ENCODE measurements at regions not wholly inside any gene's neighbourhood (a gene's known extent, or its start where the extent isn't known, plus 50 kb on each side); places are given as distances from the start of the nearest gene placed in this dataset.

DNA sequence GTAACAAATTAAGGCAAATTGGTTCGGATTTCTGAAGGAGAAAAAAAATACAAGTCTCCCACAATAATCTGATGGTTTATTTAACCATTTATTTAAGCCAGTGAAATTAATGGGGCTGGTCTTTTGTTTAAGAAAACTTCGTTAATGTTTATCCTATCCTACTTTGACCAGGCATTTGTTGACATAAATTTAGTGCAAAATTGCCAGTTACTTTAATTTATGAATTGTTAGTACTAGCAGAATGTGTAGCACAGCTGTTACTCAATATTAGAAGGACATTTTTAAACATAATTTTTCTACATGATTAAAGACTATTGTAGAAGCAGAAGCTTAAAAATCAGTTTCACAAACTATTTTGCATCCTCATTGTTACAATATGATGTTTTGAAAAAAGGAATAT, 687.6 kb upstream of the PTBP2 start:
- Mint-ChIP-seq H3K4me3 (no peak overlapping the region), H3K4me1 (no peaks in the 10 kb centered on the region), H3K27ac (no peak overlapping the region), H3K27me3 (no peaks in the 10 kb centered on the region), H3K9me3 (peaks cover 0 to 15% of the 10 kb centered on the region in 2 donors)
- DNase-seq (no peak), ATAC-seq (no peak)

DNA sequence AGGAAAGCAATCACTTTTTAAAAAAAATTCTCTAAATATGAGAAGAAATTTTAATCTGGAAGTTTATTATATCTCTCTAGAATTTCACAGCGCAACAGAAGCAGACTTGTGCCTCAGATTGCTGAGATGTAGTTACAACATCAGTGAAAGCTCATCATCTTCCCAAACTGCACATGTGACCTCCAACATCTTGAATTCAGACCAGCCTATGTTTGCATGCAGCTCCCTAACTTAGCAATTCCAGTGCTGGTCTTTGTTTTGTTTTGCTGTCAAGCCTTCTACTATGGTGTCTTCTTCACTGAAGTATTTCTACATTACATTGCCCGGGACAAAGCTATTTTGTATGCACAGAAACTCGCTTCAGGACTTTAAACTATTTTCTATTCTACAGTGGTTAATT, 684.8 kb upstream of the PTBP2 start:
- peaks cover 0 to 12% of the 10 kb centered on the region in 2 donors for H3K9me3 Mint-ChIP-seq
- DNase-seq = no peak
- H3K4me1 Mint-ChIP-seq = no peaks in the 10 kb centered on the region
- no peak overlapping the region for H3K4me3 Mint-ChIP-seq
- H3K27me3 Mint-ChIP-seq = no peaks in the 10 kb centered on the region
- H3K27ac Mint-ChIP-seq = no peak overlapping the region
- no peak for ATAC-seq

DNA sequence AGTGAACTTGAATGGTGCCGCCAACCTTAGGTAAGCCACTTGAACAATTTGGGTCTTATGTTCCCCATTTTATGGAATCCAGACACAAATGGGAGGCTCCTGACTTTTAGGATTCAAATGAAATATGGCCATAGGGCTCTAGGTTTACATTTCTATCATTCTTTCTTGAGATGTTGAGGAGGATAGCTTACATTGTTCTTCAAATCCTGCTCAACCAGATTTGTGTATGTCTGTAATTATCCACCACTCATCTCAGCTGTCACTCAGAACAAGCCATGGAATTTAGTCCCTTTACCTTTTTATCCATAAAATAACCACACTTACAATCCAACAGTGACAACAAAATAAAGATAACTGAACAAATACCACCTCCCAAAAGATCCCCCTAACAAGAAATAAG, 682.9 kb upstream of the PTBP2 start:
- Mint-ChIP-seq H3K9me3 (peaks cover 0 to 5% of the 10 kb centered on the region in 2 donors), H3K27ac (no peak overlapping the region), H3K4me1 (no peaks in the 10 kb centered on the region), H3K4me3 (no peak overlapping the region), H3K27me3 (no peaks in the 10 kb centered on the region)
- ATAC-seq (no peak), DNase-seq (no peak)

DNA sequence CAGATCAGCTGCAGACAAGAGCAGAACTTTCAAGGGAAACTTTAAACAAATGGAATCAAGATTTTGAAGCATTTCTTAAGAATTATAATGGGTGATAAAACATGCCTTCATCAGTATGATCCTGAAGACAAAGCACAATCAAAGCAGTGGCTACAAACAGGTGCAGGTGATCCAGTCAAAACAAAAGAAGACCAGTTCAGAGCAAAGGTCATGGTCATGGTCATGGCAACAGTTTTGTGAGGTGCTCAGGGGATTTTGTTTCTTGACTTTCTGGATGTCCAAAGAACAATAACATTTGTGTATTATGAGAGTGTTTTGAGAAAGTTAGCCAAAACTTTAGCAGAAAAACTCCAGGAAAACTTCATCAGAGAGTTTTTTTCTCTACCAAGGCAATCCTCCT, 681.7 kb upstream of the PTBP2 start:
- H3K27me3 Mint-ChIP-seq = no peaks in the 10 kb centered on the region
- DNase-seq (no peak), ATAC-seq (no peak)
- H3K4me1 Mint-ChIP-seq = no peaks in the 10 kb centered on the region
- peaks cover 0 to 5% of the 10 kb centered on the region in 2 donors for H3K9me3 Mint-ChIP-seq
- no peak overlapping the region for H3K4me3 Mint-ChIP-seq
- H3K27ac Mint-ChIP-seq = no peak overlapping the region

DNA sequence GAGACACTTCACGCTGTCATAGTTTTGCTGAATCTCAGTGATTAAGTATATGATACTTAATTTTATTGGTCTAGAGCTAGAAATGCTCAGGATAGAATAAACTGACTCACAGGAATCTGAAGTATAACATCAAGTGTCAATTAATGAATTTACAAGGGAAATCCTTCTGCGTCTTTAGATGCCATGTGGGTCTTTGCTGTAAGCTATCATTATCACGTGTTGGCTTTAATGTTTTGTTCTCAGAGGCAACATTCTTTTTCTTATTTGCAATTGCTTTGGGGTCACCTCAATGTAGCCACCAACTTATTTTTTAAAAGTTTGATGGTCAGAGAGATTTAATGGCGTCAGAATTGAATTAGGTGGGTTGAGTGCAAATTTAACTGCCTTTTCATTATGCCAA, 680.1 kb upstream of the PTBP2 start:
- no peak for DNase-seq
- no peak for ATAC-seq
- H3K9me3 Mint-ChIP-seq = peaks cover 0 to 5% of the 10 kb centered on the region in 2 donors
- no peak overlapping the region for H3K27ac Mint-ChIP-seq
- H3K4me1 Mint-ChIP-seq = no peaks in the 10 kb centered on the region
- H3K27me3 Mint-ChIP-seq = no peaks in the 10 kb centered on the region
- no peak overlapping the region for H3K4me3 Mint-ChIP-seq

DNA sequence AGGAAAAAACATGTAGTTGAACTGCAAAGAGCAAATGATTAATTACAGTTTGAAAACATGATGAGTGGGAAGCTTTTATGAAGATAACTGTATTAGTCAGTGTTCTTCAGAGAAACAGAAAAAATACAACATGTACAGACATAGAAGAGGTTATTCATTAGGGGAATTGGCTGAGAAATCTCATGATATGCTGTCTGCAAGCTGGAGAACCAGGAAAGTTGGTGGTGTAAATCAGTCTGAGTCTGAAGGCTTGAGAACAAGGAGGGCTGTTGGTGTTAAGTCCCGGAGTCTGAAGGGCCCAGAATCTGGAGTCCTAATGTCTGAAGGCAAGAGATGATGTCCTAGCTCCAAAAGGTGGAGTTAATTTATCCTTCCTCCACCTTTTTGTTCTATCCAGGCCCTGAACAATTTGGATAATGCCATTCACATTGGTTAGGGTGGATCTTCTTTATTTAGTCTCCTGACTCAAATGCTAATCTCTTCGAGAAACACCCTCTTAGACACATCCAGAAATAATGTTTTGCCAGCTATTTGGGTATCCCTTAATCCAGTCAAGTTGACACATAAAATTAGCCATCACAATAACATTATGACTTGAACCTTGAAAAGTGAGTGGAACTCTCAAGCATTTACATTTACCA, 672.9 kb upstream of the PTBP2 start:
- no peak overlapping the region for H3K4me3 Mint-ChIP-seq
- ATAC-seq = no peak
- no peak overlapping the region for H3K27ac Mint-ChIP-seq
- DNase-seq = no peak
- H3K4me1 Mint-ChIP-seq = no peaks in the 10 kb centered on the region
- peaks cover 6 to 7% of the 10 kb centered on the region in 2 donors for H3K9me3 Mint-ChIP-seq
- H3K27me3 Mint-ChIP-seq = no peaks in the 10 kb centered on the region

DNA sequence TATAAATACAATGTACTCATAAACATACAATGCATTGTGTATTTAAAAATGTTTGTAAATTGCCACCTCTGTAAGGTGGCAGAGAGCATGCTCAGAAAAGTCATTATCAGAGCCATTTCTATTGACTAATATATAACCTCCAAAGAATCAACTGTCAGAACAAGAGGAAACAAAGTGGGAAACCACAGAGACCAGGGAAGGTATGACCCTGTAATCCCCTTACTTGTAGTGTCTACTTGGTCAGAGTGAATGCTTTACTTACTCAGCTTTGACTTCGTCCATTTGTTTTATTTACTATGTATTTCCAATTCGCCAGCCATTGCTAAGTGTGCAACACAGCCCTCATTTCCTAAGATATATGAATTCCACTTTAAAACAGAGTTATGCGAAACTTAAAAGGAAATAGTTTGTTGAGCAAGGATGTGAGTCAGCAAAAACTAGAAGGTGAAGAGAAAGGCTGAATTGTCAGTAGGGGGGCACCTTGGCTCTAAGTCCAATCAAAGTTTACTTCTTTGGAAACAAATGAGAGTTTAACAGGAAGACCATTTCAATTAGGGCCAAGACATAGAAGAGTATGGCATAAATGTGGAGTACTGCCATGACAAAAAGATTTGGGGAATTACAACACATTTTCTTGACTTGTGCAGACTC, 671.7 kb upstream of the PTBP2 start:
- Mint-ChIP-seq H3K27me3 (no peaks in the 10 kb centered on the region), H3K27ac (peak overlapping the region in 1 of 2 donors; percentile 27), H3K9me3 (peaks cover 12 to 14% of the 10 kb centered on the region in 2 donors), H3K4me3 (no peak overlapping the region), H3K4me1 (no peaks in the 10 kb centered on the region)
- ATAC-seq (no peak), DNase-seq (no peak)

DNA sequence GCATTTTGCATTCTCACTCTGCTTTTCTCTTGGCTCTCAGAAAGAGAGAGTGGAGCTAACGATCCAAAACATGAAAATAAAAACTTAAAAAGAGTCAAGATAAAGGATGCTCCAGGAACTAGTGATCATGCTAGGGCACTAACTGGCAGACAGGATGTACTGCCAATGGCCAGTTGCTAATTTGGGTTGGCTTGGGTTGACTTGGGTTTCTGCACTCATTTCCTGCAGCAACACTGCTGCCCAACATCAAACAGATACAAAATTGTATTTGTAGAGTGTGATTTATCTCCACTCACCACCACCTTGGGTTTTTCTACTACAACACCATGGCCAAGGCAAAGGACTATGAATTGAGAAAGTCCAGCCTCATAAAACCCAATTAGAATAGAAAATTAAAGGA, 662.3 kb upstream of the PTBP2 start:
- Mint-ChIP-seq H3K4me1 (no peaks in the 10 kb centered on the region), H3K27me3 (no peaks in the 10 kb centered on the region), H3K4me3 (no peak overlapping the region), H3K9me3 (peaks cover 6 to 21% of the 10 kb centered on the region in 2 donors), H3K27ac (no peak overlapping the region)
- ATAC-seq = no peak
- DNase-seq = no peak

DNA sequence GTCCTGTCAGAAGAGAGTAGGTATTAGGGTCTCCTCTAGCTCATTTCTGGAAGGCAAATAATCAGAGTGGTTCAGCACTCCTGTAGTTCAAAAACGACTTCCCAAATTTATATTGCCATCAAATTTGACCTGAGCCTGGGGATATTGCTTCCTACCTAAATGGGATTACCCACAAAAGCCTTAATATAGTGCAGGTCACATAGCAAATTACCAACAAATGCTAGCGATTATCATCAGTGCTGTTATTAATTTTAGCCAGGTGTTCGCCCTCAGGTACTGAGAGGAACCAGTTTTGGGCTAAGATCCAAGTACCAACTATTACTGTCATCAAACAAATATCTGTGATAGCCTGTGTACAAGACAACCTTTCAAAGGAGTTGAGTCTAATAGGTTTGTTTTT, 661.8 kb upstream of the PTBP2 start:
- H3K27me3 Mint-ChIP-seq = no peaks in the 10 kb centered on the region
- no peak overlapping the region for H3K4me3 Mint-ChIP-seq
- ATAC-seq = no peak
- peaks cover 2 to 16% of the 10 kb centered on the region in 2 donors for H3K9me3 Mint-ChIP-seq
- H3K27ac Mint-ChIP-seq = no peak overlapping the region
- DNase-seq = no peak
- no peaks in the 10 kb centered on the region for H3K4me1 Mint-ChIP-seq

DNA sequence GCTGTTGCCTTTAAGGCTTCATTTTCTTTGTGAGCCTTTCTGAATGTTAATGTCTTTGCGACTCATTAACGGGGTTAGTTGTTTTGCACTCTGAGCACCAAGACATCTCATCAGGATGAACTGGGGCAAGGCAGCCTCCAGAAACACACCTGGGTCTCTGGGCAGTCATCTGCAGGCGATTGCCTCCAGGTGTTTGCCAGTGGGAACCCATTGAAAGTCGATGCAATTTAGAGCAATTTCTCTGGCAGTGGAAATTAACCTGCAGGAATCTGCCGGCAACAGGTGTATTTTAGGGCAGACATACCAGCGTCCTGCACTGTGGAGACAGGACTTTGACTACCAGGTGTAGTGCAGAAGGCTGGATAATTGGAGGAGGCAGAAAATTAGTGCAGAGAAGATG, 661.0 kb upstream of the PTBP2 start:
- H3K27ac Mint-ChIP-seq = no peak overlapping the region
- ATAC-seq = no peak
- no peak for DNase-seq
- H3K4me3 Mint-ChIP-seq = no peak overlapping the region
- no peaks in the 10 kb centered on the region for H3K27me3 Mint-ChIP-seq
- H3K4me1 Mint-ChIP-seq = no peaks in the 10 kb centered on the region
- peaks cover 4 to 19% of the 10 kb centered on the region in 2 donors for H3K9me3 Mint-ChIP-seq

DNA sequence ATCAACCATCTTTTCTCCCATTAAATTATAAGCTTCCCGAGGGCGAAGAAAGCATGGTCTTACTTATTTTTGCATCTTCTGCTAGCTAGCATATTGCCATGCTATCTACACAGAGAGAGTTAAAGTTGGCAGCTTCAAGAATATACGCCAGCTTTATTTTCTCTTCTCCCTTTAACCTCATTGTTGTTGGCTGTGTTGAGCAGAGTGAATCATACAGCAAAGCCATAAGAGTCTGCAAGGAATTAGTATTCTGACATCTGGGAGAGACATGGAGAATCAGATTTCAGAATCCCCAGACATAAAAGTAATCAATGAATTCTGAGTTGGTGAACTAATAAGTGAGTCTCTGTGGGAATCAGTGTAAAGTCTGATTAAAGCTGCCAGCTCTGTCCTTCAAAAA, 649.6 kb upstream of the PTBP2 start:
- H3K9me3 Mint-ChIP-seq = peaks cover 7 to 12% of the 10 kb centered on the region in 2 donors
- no peaks in the 10 kb centered on the region for H3K27me3 Mint-ChIP-seq
- ATAC-seq (no peak), DNase-seq (no peak)
- no peak overlapping the region for H3K27ac Mint-ChIP-seq
- H3K4me1 Mint-ChIP-seq = no peaks in the 10 kb centered on the region
- H3K4me3 Mint-ChIP-seq = no peak overlapping the region

DNA sequence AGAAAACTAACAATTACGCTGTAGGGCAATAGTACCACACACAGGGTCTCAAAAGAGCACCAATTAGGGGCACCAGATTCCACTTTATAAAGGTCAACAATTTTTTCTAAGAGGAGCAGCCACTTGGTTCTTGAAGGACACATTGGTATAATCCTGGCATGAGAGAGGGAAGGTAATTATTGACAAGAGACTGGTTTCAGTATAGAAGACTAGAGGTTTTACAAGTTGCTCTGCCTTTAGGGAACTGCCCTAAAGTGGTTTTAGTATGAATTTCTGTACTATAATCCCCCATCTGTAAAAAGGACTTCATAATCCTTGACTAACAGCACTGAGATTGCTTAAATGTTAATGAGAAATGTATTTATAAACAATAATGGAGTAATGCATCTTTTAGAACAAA, 648.5 kb upstream of the PTBP2 start:
- H3K9me3 Mint-ChIP-seq = peaks cover 2 to 7% of the 10 kb centered on the region in 2 donors
- no peak overlapping the region for H3K27ac Mint-ChIP-seq
- DNase-seq (no peak), ATAC-seq (no peak)
- no peak overlapping the region for H3K4me3 Mint-ChIP-seq
- no peaks in the 10 kb centered on the region for H3K27me3 Mint-ChIP-seq
- H3K4me1 Mint-ChIP-seq = no peaks in the 10 kb centered on the region

DNA sequence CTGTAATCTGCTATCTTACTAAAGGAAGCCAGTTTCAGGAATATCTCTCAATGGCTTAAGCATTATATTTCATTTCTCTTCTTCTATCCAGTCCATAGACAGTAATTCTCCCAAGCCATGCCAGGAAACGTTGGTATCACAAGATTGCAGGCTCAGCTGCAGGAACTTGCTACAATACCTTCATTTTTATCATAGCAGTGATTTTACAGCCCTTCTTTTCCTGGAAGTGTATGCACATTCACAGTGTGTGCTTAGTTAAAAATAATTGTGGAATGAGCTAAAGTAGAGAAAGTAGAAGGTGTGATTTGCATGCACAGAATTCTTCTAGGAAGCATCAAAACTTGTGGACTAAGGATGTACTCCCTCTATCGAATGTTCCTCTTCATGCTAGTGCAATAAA, 647.2 kb upstream of the PTBP2 start:
- H3K27ac Mint-ChIP-seq = no peak overlapping the region
- H3K4me3 Mint-ChIP-seq = no peak overlapping the region
- no peaks in the 10 kb centered on the region for H3K4me1 Mint-ChIP-seq
- H3K9me3 Mint-ChIP-seq = peaks cover 0 to 4% of the 10 kb centered on the region in 2 donors
- DNase-seq = no peak
- ATAC-seq = no peak
- H3K27me3 Mint-ChIP-seq = no peaks in the 10 kb centered on the region

DNA sequence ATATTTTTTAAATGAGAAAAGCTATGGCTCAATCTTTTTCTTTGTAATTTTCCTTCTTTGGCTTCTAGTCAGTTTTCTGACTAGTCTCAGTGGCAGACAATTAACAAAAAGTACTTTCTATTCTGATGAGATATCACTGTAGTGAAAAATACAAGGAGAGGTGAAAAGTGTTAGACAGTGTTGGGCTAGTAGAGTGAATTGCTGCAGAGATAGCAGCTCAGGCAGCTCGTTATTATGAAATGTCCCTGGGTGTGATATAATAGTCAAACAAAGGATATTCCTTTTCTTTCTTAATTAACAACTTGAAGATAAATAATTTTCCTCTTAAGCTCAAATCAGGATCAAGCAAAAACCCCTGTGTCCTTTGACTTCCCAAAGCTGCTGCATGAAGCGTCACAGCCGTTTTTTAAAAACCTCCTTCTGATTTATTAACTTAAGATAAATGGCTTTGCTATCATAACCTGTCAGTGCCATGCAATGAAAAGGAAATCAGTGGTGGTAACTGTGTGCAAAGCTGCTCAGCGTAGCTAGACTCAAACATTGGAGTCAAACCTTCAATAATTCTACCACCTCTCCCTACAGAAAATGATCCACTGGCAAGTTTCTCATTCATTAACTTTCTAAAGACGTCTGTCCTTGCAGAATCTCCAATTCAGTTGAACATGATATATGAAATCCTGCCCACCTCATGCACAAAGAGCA, 646.6 kb upstream of the PTBP2 start:
- Mint-ChIP-seq H3K27ac (no peak overlapping the region), H3K4me1 (no peaks in the 10 kb centered on the region), H3K9me3 (peaks cover 0 to 10% of the 10 kb centered on the region in 2 donors), H3K4me3 (no peak overlapping the region), H3K27me3 (no peaks in the 10 kb centered on the region)
- ATAC-seq (no peak), DNase-seq (no peak)

DNA sequence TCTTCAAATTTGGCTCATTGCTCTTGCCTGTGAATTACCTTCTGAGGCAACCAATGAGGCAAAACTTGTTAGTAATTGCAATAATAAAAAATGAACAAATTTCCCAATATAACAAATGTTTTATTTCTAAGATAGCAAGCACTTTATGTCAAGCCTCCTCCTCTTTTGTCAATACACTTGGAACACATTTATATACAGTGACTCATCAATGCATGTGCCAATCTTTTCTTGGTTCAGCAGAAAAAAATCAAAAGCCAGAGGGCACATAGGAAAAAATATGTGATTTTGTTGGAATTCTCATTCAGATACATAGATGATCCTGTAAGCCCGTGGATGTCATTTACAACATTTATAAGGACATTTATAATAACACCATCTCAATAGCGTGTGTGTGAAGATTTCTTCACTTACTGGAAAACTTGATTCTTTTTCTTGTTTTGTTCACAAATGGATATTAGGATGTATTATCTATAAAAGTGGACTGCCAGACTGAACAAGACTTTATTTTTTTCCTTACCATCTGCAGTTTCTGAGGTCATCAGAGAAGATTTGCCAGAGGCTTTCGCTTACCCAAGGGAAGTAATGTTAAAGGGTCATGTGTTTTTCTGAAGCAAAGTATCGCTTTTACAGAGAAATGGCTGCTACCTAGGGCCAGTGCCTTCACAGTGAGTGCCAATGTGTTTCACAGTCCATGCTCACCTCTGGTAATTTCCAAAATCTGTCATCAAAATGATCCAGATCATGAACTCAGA, 645.7 kb upstream of the PTBP2 start:
- DNase-seq = no peak
- Mint-ChIP-seq H3K27me3 (no peaks in the 10 kb centered on the region), H3K27ac (no peak overlapping the region), H3K4me3 (no peak overlapping the region), H3K9me3 (peaks cover 0 to 19% of the 10 kb centered on the region in 2 donors), H3K4me1 (no peaks in the 10 kb centered on the region)
- ATAC-seq = no peak

DNA sequence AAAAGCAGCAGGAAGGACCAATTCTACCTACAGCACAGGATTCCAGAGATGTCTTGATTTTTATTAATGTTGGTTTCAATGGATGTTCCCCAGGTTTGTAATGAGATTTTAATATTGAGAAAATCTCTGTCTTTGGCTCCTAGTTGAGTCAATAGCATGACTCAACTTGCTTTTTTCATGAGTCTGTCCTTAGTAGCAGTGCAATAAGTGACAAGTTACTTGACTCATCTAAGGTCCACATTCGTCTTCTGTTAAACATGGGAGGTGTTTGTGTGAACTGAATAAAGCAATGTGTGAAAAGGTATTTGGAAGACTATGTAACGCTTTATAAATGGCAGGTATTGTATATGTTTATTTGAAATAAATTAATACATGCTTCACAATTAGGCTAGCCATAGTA, 645.0 kb upstream of the PTBP2 start:
- H3K9me3 Mint-ChIP-seq = peaks cover 0 to 20% of the 10 kb centered on the region in 2 donors
- H3K4me3 Mint-ChIP-seq = no peak overlapping the region
- DNase-seq = no peak

More for the DNA sequence above, 645.0 kb upstream of the PTBP2 start:
- Mint-ChIP-seq H3K27me3 (no peaks in the 10 kb centered on the region), H3K4me1 (no peaks in the 10 kb centered on the region), H3K27ac (no peak overlapping the region)
- ATAC-seq = no peak

All from stimulated activated naive CD8-positive, alpha-beta T cell treated with anti-CD3 and anti-CD28 coated beads, Interleukin-15, amount 100 ng/mL, for 72 hours (primary cell).